IMR-90 (cell line): ENCODE measurements at regions not wholly inside any gene's neighbourhood (a gene's known extent, or its start where the extent isn't known, plus 50 kb on each side); places are given as distances from the start of the nearest gene placed in this dataset.

Source experiments
- ATAC-seq: fragments of 200-7000 bp; cut with Tn5 transposase; 2 replicates; pipeline ENCODE4 v1.9.1; 2020; ENCODE audit warnings: low read depth, mild to moderate bottlenecking, moderate library complexity
- BruUV-seq: library from RNA; stranded (reverse); fragments of 400-500 nt; replicated peaks from 2 replicates; lab custom pipeline; 2021; lab: Mats Ljungman, UMichigan
- CTCF ChIA-PET: fragments of 300-600 bp; formaldehyde crosslinking; extraction: SDS; loops from one replicate; lab custom pipeline; 2021; ENCODE audit warnings: antibody characterized with exemption; lab: Yijun Ruan, JAX
- POLR2A ChIA-PET: fragments of 300-600 bp; sonication (Branson Sonifier 250); formaldehyde crosslinking; loops from one replicate; lab custom pipeline; 2022; ENCODE audit warnings: antibody characterized with exemption; ENCODE audit not compliant: unreplicated experiment; lab: Charles Lee
- DNase-seq: peaks from one replicate; pipeline ENCODE4 v3.0.0; 2013
- H2AFZ ChIP-seq: replicated peaks from 2 replicates; pipeline ENCODE3; 2013; ENCODE audit warnings: low read length, mild to moderate bottlenecking; ENCODE audit not compliant: poor library complexity
- H2AK5ac ChIP-seq: 2 replicates; pipeline ENCODE4 v1.6.1; 2013; ENCODE audit warnings: low read depth, low read length, inconsistent platforms
- H2AK9ac ChIP-seq: replicated peaks from 2 replicates; pipeline ENCODE3; 2013; ENCODE audit warnings: mild to moderate bottlenecking, low read depth, low read length, moderate library complexity; ENCODE audit not compliant: poor library complexity
- H2BK120ac ChIP-seq: 2 replicates; pipeline ENCODE4 v1.6.1; 2013; ENCODE audit warnings: low read depth, low read length, inconsistent platforms
- H2BK15ac ChIP-seq: 3 replicates; pipeline ENCODE4 v1.6.1; 2013; ENCODE audit warnings: low read depth, low read length, inconsistent platforms
- H2BK20ac ChIP-seq: 2 replicates; pipeline ENCODE4 v1.6.1; 2013; ENCODE audit warnings: low read depth, mild to moderate bottlenecking, inconsistent platforms, low read length, moderate library complexity
- H2BK5ac ChIP-seq: 2 replicates; pipeline ENCODE4 v1.6.1; 2013; ENCODE audit warnings: mild to moderate bottlenecking, low read depth, low read length, inconsistent platforms; ENCODE audit not compliant: poor library complexity, severe bottlenecking
- H3K14ac ChIP-seq: replicated peaks from 2 replicates; pipeline ENCODE4 v1.6.1; 2013; ENCODE audit warnings: low read depth, low read length, inconsistent platforms
- H3K18ac ChIP-seq: 2 replicates; pipeline ENCODE4 v1.6.1; 2013; ENCODE audit warnings: low read depth, low read length, control low read depth
- H3K23ac ChIP-seq: 2 replicates; pipeline ENCODE4 v1.6.1; 2013; ENCODE audit warnings: low read depth, low read length, inconsistent platforms
- H3K27ac ChIP-seq: 2 replicates; pipeline ENCODE4 v1.5.1; 2013; ENCODE audit warnings: mild to moderate bottlenecking, control low read depth, low read length; ENCODE audit not compliant: insufficient read depth
- H3K27me3 ChIP-seq: 2 replicates; pipeline ENCODE4 v1.6.1; 2013; ENCODE audit warnings: low read length; ENCODE audit not compliant: control insufficient read depth, insufficient read depth
- H3K36me3 ChIP-seq: 2 replicates; pipeline ENCODE4 v1.6.1; 2013; ENCODE audit warnings: low read length, mixed read lengths; ENCODE audit not compliant: control insufficient read depth, insufficient read depth
- H3K4ac ChIP-seq: 2 replicates; pipeline ENCODE4 v1.6.1; 2013; ENCODE audit warnings: low read depth, low read length, inconsistent platforms
- H3K4me1 ChIP-seq: 2 replicates; pipeline ENCODE4 v1.6.1; 2013; ENCODE audit warnings: low read length, mixed read lengths; ENCODE audit not compliant: control insufficient read depth, insufficient read depth
- H3K4me2 ChIP-seq: 2 replicates; pipeline ENCODE4 v1.6.1; 2013; ENCODE audit warnings: low read depth, mild to moderate bottlenecking, control low read depth, low read length, moderate library complexity
- H3K4me3 ChIP-seq: 2 replicates; pipeline ENCODE4 v1.5.1; 2013; ENCODE audit warnings: low read depth, mild to moderate bottlenecking, control low read depth, low read length, moderate library complexity; ENCODE audit not compliant: insufficient read depth
- H3K56ac ChIP-seq: 2 replicates; pipeline ENCODE4 v1.6.1; 2013; ENCODE audit warnings: low read length, inconsistent platforms; ENCODE audit not compliant: insufficient read depth; ENCODE audit errors: extremely low read depth
- H3K79me1 ChIP-seq, 2 experiments: 2 replicates each; pipeline ENCODE4 v1.6.1; 2013; ENCODE audit warnings: low read length in 2 of 2, inconsistent platforms in 1 of 2, low read depth in 1 of 2
- H3K9ac ChIP-seq: 2 replicates; pipeline ENCODE4 v1.6.1; 2013; ENCODE audit warnings: low read depth, low read length, control low read depth
- H3K9me1 ChIP-seq: 2 replicates; pipeline ENCODE4 v1.6.1; 2013; ENCODE audit warnings: low read length, inconsistent platforms; ENCODE audit not compliant: insufficient read depth
- H3K9me3 ChIP-seq: 2 replicates; pipeline ENCODE4 v1.6.1; 2013; ENCODE audit warnings: low read length; ENCODE audit not compliant: control insufficient read depth, insufficient read depth
- H4K20me1 ChIP-seq: 2 replicates; pipeline ENCODE4 v1.6.1; 2013; ENCODE audit warnings: low read length, inconsistent platforms; ENCODE audit not compliant: insufficient read depth
- H4K5ac ChIP-seq: 2 replicates; pipeline ENCODE4 v1.6.1; 2013; ENCODE audit warnings: mild to moderate bottlenecking, low read depth, low read length, control low read depth
- H4K8ac ChIP-seq, 2 experiments: 2 replicates each; pipeline ENCODE4 v1.6.1; 2013; ENCODE audit warnings: low read depth in 2 of 2, low read length in 2 of 2, control low read depth in 1 of 2, inconsistent platforms in 1 of 2
- H4K91ac ChIP-seq: 2 replicates; pipeline ENCODE4 v1.6.1; 2013; ENCODE audit warnings: low read depth, low read length, inconsistent platforms; ENCODE audit not compliant: insufficient read depth
- MXI1 ChIP-seq: IDR thresholded peaks from 2 replicates; pipeline ENCODE4 v1.6.1; 2012; ENCODE audit warnings: low read depth, mild to moderate bottlenecking, low read length, moderate library complexity, borderline replicate concordance
- NFE2L2 ChIP-seq: fragments of 150-350 bp; IDR thresholded peaks from 2 replicates; pipeline ENCODE4 v1.6.1; 2016; ENCODE audit warnings: low read depth, mild to moderate bottlenecking, low read length
- WGBS, 2 experiments: methylation state at CpG; one replicate each; pipeline versions ENCODE4 v1.1.5 to v1.1.7; 2013; ENCODE audit warnings: missing lambda C conversion rate in 2 of 2; ENCODE audit not compliant: insufficient read length in 1 of 2; ENCODE audit errors: extremely low coverage in 2 of 2; 5-methylcytosine and 5-hydroxymethylcytosine counted together
- dilution Hi-C: fragments of 300-500 bp; cut with HindIII; formaldehyde crosslinking; loops from one replicate; pipeline ENCODE4 v1.14.3; 2018; ENCODE audit warnings: low sequenced_read_pairs; ENCODE audit not compliant: unreplicated experiment
- in situ Hi-C: fragments of 300-500 bp; cut with MboI; formaldehyde crosslinking; loops from 3 replicates; pipeline ENCODE4 v1.14.3; 2019; ENCODE audit warnings: low sequenced_read_pairs, inconsistent platforms, mixed read lengths
- intact Hi-C: fragments of 100-400 bp; cut with micrococcal nuclease; formaldehyde crosslinking; loops from 2 replicates; pipeline ENCODE4 v1.10.0; 2022
- TF ChIP-seq, protein P1 (sequence below): fragments of 150-350 bp; IDR thresholded peaks from 2 replicates; pipeline ENCODE4 v1.6.1; 2016; ENCODE audit warnings: low read depth, mild to moderate bottlenecking, low read length, moderate library complexity, borderline replicate concordance
- TF ChIP-seq, protein P2 (sequence below): conservative IDR thresholded peaks from 2 replicates; pipeline ENCODE4 v1.5.1; 2012; ENCODE audit warnings: mild to moderate bottlenecking, low read depth, low read length, improper control_type of control experiment

DNA sequence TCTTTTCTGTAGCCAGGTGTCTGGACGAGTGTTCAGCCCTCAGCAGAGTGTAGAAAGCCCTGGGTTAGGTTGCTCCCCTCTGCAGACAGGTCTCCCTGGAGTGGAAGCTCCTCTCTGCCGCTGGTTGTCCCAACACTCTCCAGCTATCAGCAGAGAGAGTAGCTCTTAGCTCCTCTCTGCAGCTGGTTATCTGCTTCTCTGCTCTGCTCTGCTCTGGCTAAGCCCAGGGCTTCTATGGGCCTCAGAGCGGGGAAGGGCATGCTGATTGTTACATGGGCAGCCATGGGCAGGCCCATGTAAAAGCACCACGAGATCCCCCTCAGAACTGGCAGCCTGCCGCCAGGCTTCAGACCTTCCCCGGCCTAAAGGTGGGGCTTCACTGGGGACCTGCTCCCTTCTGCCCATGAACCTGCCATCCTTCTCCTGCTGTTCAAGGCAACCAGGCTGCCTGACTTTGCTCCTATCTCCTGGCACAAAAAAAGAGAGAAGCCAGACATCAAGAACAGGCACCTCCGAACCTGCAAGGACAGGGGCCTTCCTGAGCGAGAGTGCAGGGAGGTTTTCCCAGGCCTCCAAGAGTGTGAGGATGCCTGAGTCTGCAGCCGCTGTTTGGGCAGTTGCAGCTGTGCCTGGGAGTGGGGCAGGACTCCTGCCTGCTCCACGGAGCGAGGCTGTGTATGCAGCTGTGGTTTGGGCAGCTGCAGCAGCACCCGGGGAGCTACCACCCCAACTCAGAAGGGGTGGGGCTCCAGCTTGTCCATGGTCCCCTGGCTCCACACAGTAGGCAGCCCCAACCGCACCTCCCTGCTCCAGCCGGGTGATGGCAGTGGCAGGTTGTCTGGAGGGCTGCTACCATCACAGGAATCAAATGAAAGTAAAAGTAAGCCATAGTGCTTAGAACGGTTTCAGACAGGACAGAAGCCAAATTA lies 973.7 kb downstream of the LTN1 start:
- Histone ChIP-seq H4K5ac (no peak overlapping the region), H2AK5ac (0 out of 2 replicates have a peak overlapping the region, but pooled peaks have one; percentile 59), H4K8ac (no peak overlapping the region), H3K4me2 (no peak overlapping the region), H3K36me3 (no peaks in the 10 kb centered on the region), H3K9me3 (no peaks in the 10 kb centered on the region), H2AFZ (no peak overlapping the region), H2BK120ac (peak overlapping the region; percentile 40; the same call in 1 of the 2 replicates), H2AK9ac (no peak overlapping the region), H2BK15ac (no peak overlapping the region), H3K79me1 (no peaks in the 10 kb centered on the region), H3K56ac (no peak overlapping the region), H3K27me3 (no peaks in the 10 kb centered on the region), H3K14ac (no peak overlapping the region), H4K91ac (no peak overlapping the region), H2BK5ac (no peak overlapping the region), H3K9ac (no peak overlapping the region), H3K4ac (no peak overlapping the region; the same call in 1 of the 2 replicates), H3K4me1 (no peaks in the 10 kb centered on the region), H3K23ac (no peak overlapping the region), H3K27ac (0 out of 2 replicates have a peak overlapping the region, but pooled peaks have one; percentile 13), H3K18ac (0 out of 2 replicates have a peak overlapping the region, but pooled peaks have one; percentile 18), H3K9me1 (no peaks in the 10 kb centered on the region), H2BK20ac (no peak overlapping the region), H4K20me1 (no peaks in the 10 kb centered on the region), H3K4me3 (no peak overlapping the region)
- POLR2A ChIA-PET = no interaction called here
- in situ Hi-C loops (no loop called here), dilution Hi-C loops (no loop called here), intact Hi-C loops (no loop called here)
- no peak for TF ChIP-seq NFE2L2
- TF ChIP-seq MXI1 = no peak
- TF ChIP-seq, protein P1, sequence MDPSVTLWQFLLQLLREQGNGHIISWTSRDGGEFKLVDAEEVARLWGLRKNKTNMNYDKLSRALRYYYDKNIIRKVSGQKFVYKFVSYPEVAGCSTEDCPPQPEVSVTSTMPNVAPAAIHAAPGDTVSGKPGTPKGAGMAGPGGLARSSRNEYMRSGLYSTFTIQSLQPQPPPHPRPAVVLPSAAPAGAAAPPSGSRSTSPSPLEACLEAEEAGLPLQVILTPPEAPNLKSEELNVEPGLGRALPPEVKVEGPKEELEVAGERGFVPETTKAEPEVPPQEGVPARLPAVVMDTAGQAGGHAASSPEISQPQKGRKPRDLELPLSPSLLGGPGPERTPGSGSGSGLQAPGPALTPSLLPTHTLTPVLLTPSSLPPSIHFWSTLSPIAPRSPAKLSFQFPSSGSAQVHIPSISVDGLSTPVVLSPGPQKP = no peak
- TF ChIP-seq, protein P2, sequence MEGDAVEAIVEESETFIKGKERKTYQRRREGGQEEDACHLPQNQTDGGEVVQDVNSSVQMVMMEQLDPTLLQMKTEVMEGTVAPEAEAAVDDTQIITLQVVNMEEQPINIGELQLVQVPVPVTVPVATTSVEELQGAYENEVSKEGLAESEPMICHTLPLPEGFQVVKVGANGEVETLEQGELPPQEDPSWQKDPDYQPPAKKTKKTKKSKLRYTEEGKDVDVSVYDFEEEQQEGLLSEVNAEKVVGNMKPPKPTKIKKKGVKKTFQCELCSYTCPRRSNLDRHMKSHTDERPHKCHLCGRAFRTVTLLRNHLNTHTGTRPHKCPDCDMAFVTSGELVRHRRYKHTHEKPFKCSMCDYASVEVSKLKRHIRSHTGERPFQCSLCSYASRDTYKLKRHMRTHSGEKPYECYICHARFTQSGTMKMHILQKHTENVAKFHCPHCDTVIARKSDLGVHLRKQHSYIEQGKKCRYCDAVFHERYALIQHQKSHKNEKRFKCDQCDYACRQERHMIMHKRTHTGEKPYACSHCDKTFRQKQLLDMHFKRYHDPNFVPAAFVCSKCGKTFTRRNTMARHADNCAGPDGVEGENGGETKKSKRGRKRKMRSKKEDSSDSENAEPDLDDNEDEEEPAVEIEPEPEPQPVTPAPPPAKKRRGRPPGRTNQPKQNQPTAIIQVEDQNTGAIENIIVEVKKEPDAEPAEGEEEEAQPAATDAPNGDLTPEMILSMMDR = 0 out of 2 replicates have a peak, but pooled peaks have one; percentile 8
- DNase-seq (peak; percentile 5), ATAC-seq (peak; percentile 27; the same call in 1 of the 2 replicates)
- no TSS peak for BruUV-seq
- CTCF ChIA-PET = no interaction called here
- WGBS, 2 experiments = 100% methylated on average over 1 of the region's 15 CpGs; no CpG with 5 or more reads in 1 of the 2 experiments
